A673 (cell line): ENCODE measurements at regions not wholly inside any gene's neighbourhood (a gene's known extent, or its start where the extent isn't known, plus 50 kb on each side); places are given as distances from the start of the nearest gene placed in this dataset.

Experiments
- BruUV-seq: library from RNA; stranded (reverse); fragments of 400-500 nt; replicated peaks from 2 replicates; lab custom pipeline; 2021; lab: Mats Ljungman, UMichigan
- CTCF ChIA-PET: fragments of 300-600 bp; sonication (Branson Sonifier 250); formaldehyde crosslinking; loops from one replicate; lab custom pipeline; 2022; ENCODE audit warnings: antibody characterized with exemption; lab: Charles Lee
- POLR2A ChIA-PET: fragments of 300-600 bp; sonication (Branson Sonifier 250); formaldehyde crosslinking; loops from one replicate; lab custom pipeline; 2022; ENCODE audit warnings: antibody characterized with exemption; ENCODE audit not compliant: low non-redundant PET; lab: Charles Lee
- DNase-seq: peaks from one replicate; pipeline ENCODE4 v3.0.0-alpha.2; 2015; ENCODE audit warnings: low spot score
- H3K27ac ChIP-seq: fragments of 200-600 bp; sonication (generic); 2 replicates; pipeline ENCODE4 v1.5.1; 2016; ENCODE audit warnings: mixed run types, low read depth, mild to moderate bottlenecking, mixed read lengths, antibody characterized with exemption, low read length; ENCODE audit not compliant: poor library complexity, severe bottlenecking
- H3K27me3 ChIP-seq: fragments of 200-600 bp; sonication (generic); replicated peaks from 2 replicates; pipeline ENCODE4 v1.6.1; 2017; ENCODE audit warnings: mixed run types, low read depth, mild to moderate bottlenecking, mixed read lengths, antibody characterized with exemption, low read length; ENCODE audit not compliant: insufficient read depth, poor library complexity
- H3K36me3 ChIP-seq: fragments of 200-600 bp; sonication (generic); 2 replicates; pipeline ENCODE4 v1.6.1; 2016; ENCODE audit warnings: mixed run types, mild to moderate bottlenecking, mixed read lengths, antibody characterized with exemption, low read length; ENCODE audit not compliant: insufficient read depth, poor library complexity, severe bottlenecking
- H3K4me1 ChIP-seq: fragments of 200-600 bp; sonication (generic); 2 replicates; pipeline ENCODE4 v1.6.1; 2017; ENCODE audit warnings: mixed run types, mild to moderate bottlenecking, mixed read lengths, antibody characterized with exemption, low read length; ENCODE audit not compliant: insufficient read depth, poor library complexity, severe bottlenecking
- H3K4me3 ChIP-seq: fragments of 200-600 bp; sonication (generic); 2 replicates; pipeline ENCODE4 v1.5.1; 2016; ENCODE audit warnings: low read depth, mixed run types, mild to moderate bottlenecking, mixed read lengths, low read length; ENCODE audit not compliant: poor library complexity, severe bottlenecking
- H3K9me3 ChIP-seq: fragments of 200-600 bp; sonication (generic); 2 replicates; pipeline ENCODE4 v1.6.1; 2016; ENCODE audit warnings: mixed run types, low read depth, mild to moderate bottlenecking, mixed read lengths, antibody characterized with exemption, low read length; ENCODE audit not compliant: poor library complexity, severe bottlenecking
- CTCF ChIP-seq: fragments of 300-800, 200-600 bp; sonication (generic); conservative IDR thresholded peaks from 2 replicates; pipeline ENCODE4 v1.5.1; 2017; ENCODE audit warnings: low read depth, mild to moderate bottlenecking, antibody characterized with exemption, low read length, moderate library complexity, mixed read lengths
- EZH2 ChIP-seq: fragments of 200-600 bp; sonication (generic); IDR thresholded peaks from 2 replicates; pipeline ENCODE4 v1.6.1; 2017; ENCODE audit warnings: borderline replicate concordance, low read depth, mild to moderate bottlenecking, mixed read lengths, antibody characterized with exemption, low read length; ENCODE audit not compliant: poor library complexity, severe bottlenecking
- intact Hi-C: fragments of 100-400 bp; cut with micrococcal nuclease; formaldehyde crosslinking; loops from one replicate; pipeline ENCODE4 v1.10.0; 2022; ENCODE audit not compliant: unreplicated experiment

- H3K9me3 ChIP-seq, result no peaks in the 10 kb centered on the region
- TF ChIP-seq EZH2 (no peak), CTCF (no peak)
- no peaks in the 10 kb centered on the region for H3K27me3 ChIP-seq
- CTCF ChIA-PET, result no interaction called here
- no peaks in the 10 kb centered on the region for H3K4me1 ChIP-seq
- no peak overlapping the region for H3K4me3 ChIP-seq
- intact Hi-C loops, result no loop called here
- H3K36me3 ChIP-seq, result no peaks in the 10 kb centered on the region
- H3K27ac ChIP-seq, result no peak overlapping the region
- no TSS peak for BruUV-seq
- DNase-seq, result no peak
- POLR2A ChIA-PET, result no interaction called here
Observed at GRCh38 chr12:30858471-30858870, 68.1 kb upstream of the TSPAN11 start.

GRCh38 chr12:30853561-30854133 lies 72.9 kb upstream of the TSPAN11 start:
- intact Hi-C loops, result loop anchor here (5.0 kb wide), 1 partner anchor 324 kb away; no protein-coding TSS in a partner anchor
- ChIA-PET CTCF (no interaction called here), POLR2A (no interaction called here)
- Histone ChIP-seq H3K9me3 (no peaks in the 10 kb centered on the region), H3K27ac (no peak overlapping the region), H3K27me3 (no peaks in the 10 kb centered on the region), H3K4me1 (no peaks in the 10 kb centered on the region), H3K4me3 (no peak overlapping the region), H3K36me3 (no peaks in the 10 kb centered on the region)
- no peak for DNase-seq
- no TSS peak for BruUV-seq
- TF ChIP-seq EZH2, result no peak
- no peak for TF ChIP-seq CTCF

- Histone ChIP-seq H3K4me3 (no peak overlapping the region), H3K4me1 (no peaks in the 10 kb centered on the region), H3K9me3 (no peaks in the 10 kb centered on the region), H3K27me3 (no peaks in the 10 kb centered on the region), H3K36me3 (no peaks in the 10 kb centered on the region), H3K27ac (no peak overlapping the region)
- ChIA-PET POLR2A (no interaction called here), CTCF (interaction anchor here (0.7 to 2.6 kb wide), 5 partner anchors 135 to 1360 kb away, joined by 4 to 25 read pairs (median 6); no protein-coding TSS in a partner anchor)
- TF ChIP-seq CTCF (no peak), EZH2 (no peak)
- intact Hi-C loops, result loop anchor here (1.0 to 5.0 kb wide), 3 partner anchors 136 to 327 kb away; no protein-coding TSS in a partner anchor
- no TSS peak for BruUV-seq
- DNase-seq, result no peak
Observed at GRCh38 chr12:30850684-30851083, 75.9 kb upstream of the TSPAN11 start.
